HEK293T (cell line): ENCODE measurements at regions not wholly inside any gene's neighbourhood (a gene's known extent, or its start where the extent isn't known, plus 50 kb on each side); places are given as distances from the start of the nearest gene placed in this dataset.

ENCODE experiments used
- FOXK2 ChIP-seq: fragments of 450-650 bp; IDR thresholded peaks from 2 replicates; pipeline ENCODE4 v1.6.1; 2016; ENCODE audit warnings: mild to moderate bottlenecking
- LEF1 ChIP-seq: fragments of 450-650 bp; IDR thresholded peaks from 2 replicates; pipeline ENCODE4 v1.6.1; 2017; ENCODE audit warnings: mild to moderate bottlenecking, borderline replicate concordance
- NFRKB ChIP-seq: fragments of 450-650 bp; IDR thresholded peaks from 2 replicates; pipeline ENCODE4 v1.6.1; 2016; ENCODE audit warnings: mild to moderate bottlenecking, moderate library complexity
- SP1 ChIP-seq: fragments of 450-650 bp; IDR thresholded peaks from 2 replicates; pipeline ENCODE4 v1.6.1; 2017
- TF ChIP-seq, protein P1 (sequence below): fragments of 450-650 bp; IDR thresholded peaks from 2 replicates; pipeline ENCODE4 v1.6.1; 2016

DNA sequence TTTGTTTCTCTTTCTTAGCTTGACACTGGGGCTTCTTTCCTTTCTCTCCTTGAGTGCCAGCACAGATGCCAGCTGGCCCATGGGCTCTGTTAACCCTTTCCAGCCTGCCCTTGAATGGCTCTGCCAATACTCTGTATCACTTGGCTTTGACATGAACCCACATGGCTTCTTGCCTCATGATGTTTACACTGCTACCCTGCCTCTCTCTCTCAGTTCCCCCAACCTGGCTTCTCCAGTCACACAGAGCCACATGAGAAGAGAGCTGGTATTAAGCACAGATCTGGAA is 262.4 kb downstream of the OMA1 start:
- TF ChIP-seq, protein P1, sequence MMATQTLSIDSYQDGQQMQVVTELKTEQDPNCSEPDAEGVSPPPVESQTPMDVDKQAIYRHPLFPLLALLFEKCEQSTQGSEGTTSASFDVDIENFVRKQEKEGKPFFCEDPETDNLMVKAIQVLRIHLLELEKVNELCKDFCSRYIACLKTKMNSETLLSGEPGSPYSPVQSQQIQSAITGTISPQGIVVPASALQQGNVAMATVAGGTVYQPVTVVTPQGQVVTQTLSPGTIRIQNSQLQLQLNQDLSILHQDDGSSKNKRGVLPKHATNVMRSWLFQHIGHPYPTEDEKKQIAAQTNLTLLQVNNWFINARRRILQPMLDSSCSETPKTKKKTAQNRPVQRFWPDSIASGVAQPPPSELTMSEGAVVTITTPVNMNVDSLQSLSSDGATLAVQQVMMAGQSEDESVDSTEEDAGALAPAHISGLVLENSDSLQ, result no peak
- TF ChIP-seq SP1, result no peak
- TF ChIP-seq LEF1, result no peak
- TF ChIP-seq FOXK2, result no peak
- no peak for TF ChIP-seq NFRKB
